ENCODE measurements at regions not wholly inside any gene's neighbourhood (a gene's known extent, or its start where the extent isn't known, plus 50 kb on each side); places are given as distances from the start of the nearest gene placed in this dataset.

DNA sequence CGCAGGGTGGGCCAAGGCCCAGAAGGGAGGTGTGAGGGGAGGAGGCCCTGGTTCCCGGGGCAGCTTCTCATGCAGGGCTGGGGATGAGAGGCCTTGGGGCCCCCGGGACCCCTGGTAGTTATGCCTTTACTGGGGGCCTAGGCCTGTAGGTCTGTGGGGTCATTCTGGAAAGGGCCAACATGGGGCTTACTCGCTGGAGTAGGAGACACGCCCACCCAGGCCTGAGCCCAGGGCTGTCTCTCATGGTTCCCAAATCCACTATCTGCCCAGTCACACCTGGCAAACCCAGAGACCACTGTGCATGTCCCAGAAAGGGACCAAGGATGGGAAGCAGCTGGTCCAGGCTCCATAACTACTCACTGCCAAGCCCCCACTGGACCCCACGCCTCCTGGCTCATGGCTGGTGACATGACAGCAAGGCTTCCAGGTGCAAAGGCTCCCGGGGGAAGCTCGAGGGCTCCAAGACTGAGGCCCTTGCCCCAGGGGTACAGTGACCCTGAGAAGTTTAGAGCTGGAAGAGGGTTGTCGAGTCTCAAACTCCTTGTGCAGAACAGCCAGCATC is 64.2 kb upstream of the ATP12A start:
- TF ChIP-seq, protein P1, sequence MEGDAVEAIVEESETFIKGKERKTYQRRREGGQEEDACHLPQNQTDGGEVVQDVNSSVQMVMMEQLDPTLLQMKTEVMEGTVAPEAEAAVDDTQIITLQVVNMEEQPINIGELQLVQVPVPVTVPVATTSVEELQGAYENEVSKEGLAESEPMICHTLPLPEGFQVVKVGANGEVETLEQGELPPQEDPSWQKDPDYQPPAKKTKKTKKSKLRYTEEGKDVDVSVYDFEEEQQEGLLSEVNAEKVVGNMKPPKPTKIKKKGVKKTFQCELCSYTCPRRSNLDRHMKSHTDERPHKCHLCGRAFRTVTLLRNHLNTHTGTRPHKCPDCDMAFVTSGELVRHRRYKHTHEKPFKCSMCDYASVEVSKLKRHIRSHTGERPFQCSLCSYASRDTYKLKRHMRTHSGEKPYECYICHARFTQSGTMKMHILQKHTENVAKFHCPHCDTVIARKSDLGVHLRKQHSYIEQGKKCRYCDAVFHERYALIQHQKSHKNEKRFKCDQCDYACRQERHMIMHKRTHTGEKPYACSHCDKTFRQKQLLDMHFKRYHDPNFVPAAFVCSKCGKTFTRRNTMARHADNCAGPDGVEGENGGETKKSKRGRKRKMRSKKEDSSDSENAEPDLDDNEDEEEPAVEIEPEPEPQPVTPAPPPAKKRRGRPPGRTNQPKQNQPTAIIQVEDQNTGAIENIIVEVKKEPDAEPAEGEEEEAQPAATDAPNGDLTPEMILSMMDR (conservative IDR thresholded peaks at IDR 0.05 in 1 of 2, IDR thresholded peaks at IDR 0.05 in 1 of 2; ENCODE audit: low read depth in 1 of 2, low read length in 2 of 2) = no peak
- TF ChIP-seq EZH2 (IDR thresholded peaks at IDR 0.05; ENCODE audit: low read length, missing control alignments) = no peak
